ENCODE measurements at regions not wholly inside any gene's neighbourhood (a gene's known extent, or its start where the extent isn't known, plus 50 kb on each side); places are given as distances from the start of the nearest gene placed in this dataset.

- DNase-seq (ENCODE audit: low spot score) = no peak
Observed at GRCh38 chr1:162919034-162919433, 58.1 kb upstream of the CCDC190 start.

- no peak for DNase-seq (ENCODE audit: low spot score)
Observed at GRCh38 chr1:162918151-162918754, 57.3 kb upstream of the CCDC190 start.

GRCh38 chr1:162916821-162917613, 56.0 kb upstream of the CCDC190 start:
- no peak for DNase-seq (ENCODE audit: low spot score)

GRCh38 chr1:162916407-162916806, 55.4 kb upstream of the CCDC190 start:
- no peak for DNase-seq (ENCODE audit: low spot score)

- DNase-seq (ENCODE audit: low spot score) = no peak
Observed at GRCh38 chr1:162914601-162915000, 53.6 kb upstream of the CCDC190 start.

GRCh38 chr1:162913345-162913744, 52.4 kb upstream of the CCDC190 start:
- no peak for DNase-seq (ENCODE audit: low spot score)

GRCh38 chr1:162912061-162912667, 51.2 kb upstream of the CCDC190 start:
- no peak for DNase-seq (ENCODE audit: low spot score)

Data from kidney tubule cell (primary cell).